GM23338 (cell line): ENCODE measurements at regions not wholly inside any gene's neighbourhood (a gene's known extent, or its start where the extent isn't known, plus 50 kb on each side); places are given as distances from the start of the nearest gene placed in this dataset.

Experiments
- ATAC-seq: fragments of 200-7000 bp; cut with Tn5 transposase; 3 replicates; pipeline ENCODE4 v1.9.1; 2020
- DNase-seq: peaks from one replicate; pipeline ENCODE4 v3.0.0-alpha.2; 2015; ENCODE audit warnings: low spot score
- H2AFZ ChIP-seq: fragments of 200-600 bp; sonication (generic); 2 replicates; pipeline ENCODE4 v1.8.0; 2016; ENCODE audit warnings: antibody characterized with exemption, mild to moderate bottlenecking, moderate library complexity
- H3F3A ChIP-seq: fragments of 200-600 bp; sonication (generic); replicated peaks from 2 replicates; pipeline ENCODE4 v1.8.0; 2017; ENCODE audit warnings: antibody characterized with exemption, mixed run types, low read depth
- H3K27ac ChIP-seq: fragments of 200-600 bp; sonication (generic); 2 replicates; pipeline ENCODE4 v1.6.1; 2016; ENCODE audit warnings: low read depth
- H3K27me3 ChIP-seq: fragments of 200-600 bp; sonication (generic); 2 replicates; pipeline ENCODE4 v1.8.0; 2016; ENCODE audit warnings: mild to moderate bottlenecking, mixed run types, moderate library complexity; ENCODE audit not compliant: insufficient read depth
- H3K36me3 ChIP-seq: fragments of 200-600 bp; sonication (generic); 2 replicates; pipeline ENCODE4 v1.8.0; 2016; ENCODE audit warnings: mild to moderate bottlenecking; ENCODE audit not compliant: insufficient read depth
- H3K4me1 ChIP-seq: fragments of 200-600 bp; sonication (generic); 2 replicates; pipeline ENCODE4 v1.8.0; 2016; ENCODE audit warnings: mild to moderate bottlenecking, moderate library complexity; ENCODE audit not compliant: insufficient read depth
- H3K4me2 ChIP-seq: fragments of 200-600 bp; sonication (generic); 2 replicates; pipeline ENCODE4 v1.7.1; 2017; ENCODE audit warnings: mixed run types
- H3K4me3 ChIP-seq: fragments of 200-600 bp; sonication (generic); 2 replicates; pipeline ENCODE4 v1.6.1; 2016; ENCODE audit warnings: mixed run types
- H3K79me2 ChIP-seq: fragments of 200-600 bp; sonication (generic); replicated peaks from 2 replicates; pipeline ENCODE4 v1.8.0; 2017; ENCODE audit warnings: mild to moderate bottlenecking; ENCODE audit not compliant: insufficient read depth
- H3K9me2 ChIP-seq: fragments of 200-600 bp; sonication (generic); 2 replicates; pipeline ENCODE4 v1.8.0; 2017; ENCODE audit not compliant: insufficient read depth
- H4K20me1 ChIP-seq: fragments of 200-600 bp; sonication (generic); replicated peaks from 2 replicates; pipeline ENCODE4 v1.8.0; 2017; ENCODE audit warnings: mild to moderate bottlenecking; ENCODE audit not compliant: insufficient read depth
- H3K27ac Mint-ChIP-seq: 2 replicates; pipeline ENCODE4 v1.8.0; 2020; ENCODE audit warnings: inconsistent platforms, mild to moderate bottlenecking, moderate library complexity, mixed read lengths
- H3K27me3 Mint-ChIP-seq: 3 replicates; pipeline ENCODE4 v1.8.0; 2022; ENCODE audit warnings: low read depth, mild to moderate bottlenecking, moderate library complexity, mixed read lengths, inconsistent platforms; ENCODE audit not compliant: insufficient read depth, poor library complexity
- H3K36me3 Mint-ChIP-seq: 3 replicates; pipeline ENCODE4 v1.8.0; 2021; ENCODE audit warnings: low read depth, mild to moderate bottlenecking, inconsistent platforms, moderate library complexity, mixed read lengths
- H3K4me1 Mint-ChIP-seq: 3 replicates; pipeline ENCODE4 v1.8.0; 2020; ENCODE audit warnings: mild to moderate bottlenecking, inconsistent platforms, mixed read lengths
- H3K4me3 Mint-ChIP-seq: 3 replicates; pipeline ENCODE4 v1.8.0; 2021; ENCODE audit warnings: moderate library complexity, mild to moderate bottlenecking, inconsistent platforms, mixed read lengths
- H3K9me3 Mint-ChIP-seq: 3 replicates; pipeline ENCODE4 v1.8.0; 2020; ENCODE audit warnings: moderate library complexity, mild to moderate bottlenecking, inconsistent platforms, mixed read lengths
- CREB1 ChIP-seq: fragments of 250-450 bp; sonication (Bioruptor Pico); IDR thresholded peaks from 2 replicates; pipeline ENCODE4 v1.5.0; 2020; ENCODE audit warnings: low read depth, mild to moderate bottlenecking, moderate library complexity
- ETS1 ChIP-seq: IDR thresholded peaks from 2 replicates; pipeline ENCODE4 v1.6.1; 2016; ENCODE audit warnings: antibody characterized with exemption
- JUNB ChIP-seq: IDR thresholded peaks from one replicate; pipeline ENCODE4 v1.6.1; 2016; ENCODE audit warnings: antibody characterized with exemption; ENCODE audit not compliant: unreplicated experiment
- POLR2AphosphoS5 ChIP-seq: IDR thresholded peaks from 2 replicates; pipeline ENCODE4 v1.6.1; 2016; ENCODE audit warnings: antibody characterized with exemption, low read depth
- REST ChIP-seq: IDR thresholded peaks from one replicate; pipeline ENCODE4 v1.6.1; 2018; ENCODE audit warnings: antibody characterized with exemption; ENCODE audit not compliant: unreplicated experiment
- ZNF114 ChIP-seq: fragments of 250-450 bp; sonication (Bioruptor Pico); IDR thresholded peaks from 2 replicates; pipeline ENCODE4 v1.5.0; 2020; ENCODE audit warnings: mild to moderate bottlenecking, moderate library complexity

GRCh38 chrX:45352611-45353010 is 151.9 kb upstream of the DIPK2B start:
- Histone ChIP-seq H3K9me2 (no peaks in the 10 kb centered on the region), H2AFZ (no peak overlapping the region), H3K27me3 (no peaks in the 10 kb centered on the region), H3K4me1 (no peaks in the 10 kb centered on the region), H3K4me2 (no peak overlapping the region), H3K79me2 (no peaks in the 10 kb centered on the region), H3K4me3 (no peak overlapping the region), H3K36me3 (no peaks in the 10 kb centered on the region), H4K20me1 (no peaks in the 10 kb centered on the region), H3F3A (no peaks in the 10 kb centered on the region), H3K27ac (no peak overlapping the region)
- TF ChIP-seq POLR2AphosphoS5 (no peak), REST (no peak), CREB1 (CRISPR knock-in tag) (no peak), JUNB (no peak), ETS1 (no peak), ZNF114 (CRISPR knock-in tag) (no peak)
- H3K9me3 Mint-ChIP-seq, result peaks cover 13% of the 10 kb centered on the region; the same call in 2 of the 3 replicates
- DNase-seq (no peak), ATAC-seq (no peak)
- H3K4me3 Mint-ChIP-seq, result no peak overlapping the region
- H3K36me3 Mint-ChIP-seq, result peaks cover 10% of the 10 kb centered on the region; the same call in 2 of the 3 replicates
- no peaks in the 10 kb centered on the region for H3K27me3 Mint-ChIP-seq
- no peak overlapping the region for H3K27ac Mint-ChIP-seq
- no peaks in the 10 kb centered on the region for H3K4me1 Mint-ChIP-seq

GRCh38 chrX:45351478-45351877 is 150.8 kb upstream of the DIPK2B start:
- H3K9me3 Mint-ChIP-seq, result peaks cover 13% of the 10 kb centered on the region; the same call in 2 of the 3 replicates
- Histone ChIP-seq H3K79me2 (no peaks in the 10 kb centered on the region), H3K36me3 (no peaks in the 10 kb centered on the region), H3K9me2 (no peaks in the 10 kb centered on the region), H3K27me3 (no peaks in the 10 kb centered on the region), H3K4me1 (no peaks in the 10 kb centered on the region), H3K4me2 (no peak overlapping the region), H3K27ac (no peak overlapping the region), H2AFZ (no peak overlapping the region), H3F3A (no peaks in the 10 kb centered on the region), H4K20me1 (no peaks in the 10 kb centered on the region), H3K4me3 (no peak overlapping the region)
- DNase-seq (no peak), ATAC-seq (no peak)
- no peak overlapping the region for H3K4me3 Mint-ChIP-seq
- H3K27ac Mint-ChIP-seq, result no peak overlapping the region
- TF ChIP-seq REST (no peak), JUNB (no peak)
- no peaks in the 10 kb centered on the region for H3K27me3 Mint-ChIP-seq
- no peaks in the 10 kb centered on the region for H3K4me1 Mint-ChIP-seq
- peaks cover 10% of the 10 kb centered on the region; the same call in 2 of the 3 replicates for H3K36me3 Mint-ChIP-seq
